IMR-90 (cell line): ENCODE measurements at regions not wholly inside any gene's neighbourhood (a gene's known extent, or its start where the extent isn't known, plus 50 kb on each side); places are given as distances from the start of the nearest gene placed in this dataset.

Experiments used
- ATAC-seq: fragments of 200-7000 bp; cut with Tn5 transposase; 2 replicates; pipeline ENCODE4 v1.9.1; 2020; ENCODE audit warnings: low read depth, mild to moderate bottlenecking, moderate library complexity
- BruUV-seq: library from RNA; stranded (reverse); fragments of 400-500 nt; replicated peaks from 2 replicates; lab custom pipeline; 2021; lab: Mats Ljungman, UMichigan
- CTCF ChIA-PET: fragments of 300-600 bp; formaldehyde crosslinking; extraction: SDS; loops from one replicate; lab custom pipeline; 2021; ENCODE audit warnings: antibody characterized with exemption; lab: Yijun Ruan, JAX
- POLR2A ChIA-PET: fragments of 300-600 bp; sonication (Branson Sonifier 250); formaldehyde crosslinking; loops from one replicate; lab custom pipeline; 2022; ENCODE audit warnings: antibody characterized with exemption; ENCODE audit not compliant: unreplicated experiment; lab: Charles Lee
- DNase-seq: peaks from one replicate; pipeline ENCODE4 v3.0.0; 2013
- H2AFZ ChIP-seq: replicated peaks from 2 replicates; pipeline ENCODE3; 2013; ENCODE audit warnings: low read length, mild to moderate bottlenecking; ENCODE audit not compliant: poor library complexity
- H2AK5ac ChIP-seq: 2 replicates; pipeline ENCODE4 v1.6.1; 2013; ENCODE audit warnings: low read depth, low read length, inconsistent platforms
- H2AK9ac ChIP-seq: replicated peaks from 2 replicates; pipeline ENCODE3; 2013; ENCODE audit warnings: mild to moderate bottlenecking, low read depth, low read length, moderate library complexity; ENCODE audit not compliant: poor library complexity
- H2BK120ac ChIP-seq: 2 replicates; pipeline ENCODE4 v1.6.1; 2013; ENCODE audit warnings: low read depth, low read length, inconsistent platforms
- H2BK15ac ChIP-seq: 3 replicates; pipeline ENCODE4 v1.6.1; 2013; ENCODE audit warnings: low read depth, low read length, inconsistent platforms
- H2BK20ac ChIP-seq: 2 replicates; pipeline ENCODE4 v1.6.1; 2013; ENCODE audit warnings: low read depth, mild to moderate bottlenecking, inconsistent platforms, low read length, moderate library complexity
- H2BK5ac ChIP-seq: 2 replicates; pipeline ENCODE4 v1.6.1; 2013; ENCODE audit warnings: mild to moderate bottlenecking, low read depth, low read length, inconsistent platforms; ENCODE audit not compliant: poor library complexity, severe bottlenecking
- H3K14ac ChIP-seq: replicated peaks from 2 replicates; pipeline ENCODE4 v1.6.1; 2013; ENCODE audit warnings: low read depth, low read length, inconsistent platforms
- H3K18ac ChIP-seq: 2 replicates; pipeline ENCODE4 v1.6.1; 2013; ENCODE audit warnings: low read depth, low read length, control low read depth
- H3K23ac ChIP-seq: 2 replicates; pipeline ENCODE4 v1.6.1; 2013; ENCODE audit warnings: low read depth, low read length, inconsistent platforms
- H3K27ac ChIP-seq: 2 replicates; pipeline ENCODE4 v1.5.1; 2013; ENCODE audit warnings: mild to moderate bottlenecking, control low read depth, low read length; ENCODE audit not compliant: insufficient read depth
- H3K27me3 ChIP-seq: 2 replicates; pipeline ENCODE4 v1.6.1; 2013; ENCODE audit warnings: low read length; ENCODE audit not compliant: control insufficient read depth, insufficient read depth
- H3K36me3 ChIP-seq: 2 replicates; pipeline ENCODE4 v1.6.1; 2013; ENCODE audit warnings: low read length, mixed read lengths; ENCODE audit not compliant: control insufficient read depth, insufficient read depth
- H3K4ac ChIP-seq: 2 replicates; pipeline ENCODE4 v1.6.1; 2013; ENCODE audit warnings: low read depth, low read length, inconsistent platforms
- H3K4me1 ChIP-seq: 2 replicates; pipeline ENCODE4 v1.6.1; 2013; ENCODE audit warnings: low read length, mixed read lengths; ENCODE audit not compliant: control insufficient read depth, insufficient read depth
- H3K4me2 ChIP-seq: 2 replicates; pipeline ENCODE4 v1.6.1; 2013; ENCODE audit warnings: low read depth, mild to moderate bottlenecking, control low read depth, low read length, moderate library complexity
- H3K4me3 ChIP-seq: 2 replicates; pipeline ENCODE4 v1.5.1; 2013; ENCODE audit warnings: low read depth, mild to moderate bottlenecking, control low read depth, low read length, moderate library complexity; ENCODE audit not compliant: insufficient read depth
- H3K56ac ChIP-seq: 2 replicates; pipeline ENCODE4 v1.6.1; 2013; ENCODE audit warnings: low read length, inconsistent platforms; ENCODE audit not compliant: insufficient read depth; ENCODE audit errors: extremely low read depth
- H3K79me1 ChIP-seq, 2 experiments: 2 replicates each; pipeline ENCODE4 v1.6.1; 2013; ENCODE audit warnings: low read length in 2 of 2, inconsistent platforms in 1 of 2, low read depth in 1 of 2
- H3K9ac ChIP-seq: 2 replicates; pipeline ENCODE4 v1.6.1; 2013; ENCODE audit warnings: low read depth, low read length, control low read depth
- H3K9me1 ChIP-seq: 2 replicates; pipeline ENCODE4 v1.6.1; 2013; ENCODE audit warnings: low read length, inconsistent platforms; ENCODE audit not compliant: insufficient read depth
- H3K9me3 ChIP-seq: 2 replicates; pipeline ENCODE4 v1.6.1; 2013; ENCODE audit warnings: low read length; ENCODE audit not compliant: control insufficient read depth, insufficient read depth
- H4K20me1 ChIP-seq: 2 replicates; pipeline ENCODE4 v1.6.1; 2013; ENCODE audit warnings: low read length, inconsistent platforms; ENCODE audit not compliant: insufficient read depth
- H4K5ac ChIP-seq: 2 replicates; pipeline ENCODE4 v1.6.1; 2013; ENCODE audit warnings: mild to moderate bottlenecking, low read depth, low read length, control low read depth
- H4K8ac ChIP-seq, 2 experiments: 2 replicates each; pipeline ENCODE4 v1.6.1; 2013; ENCODE audit warnings: low read depth in 2 of 2, low read length in 2 of 2, control low read depth in 1 of 2, inconsistent platforms in 1 of 2
- H4K91ac ChIP-seq: 2 replicates; pipeline ENCODE4 v1.6.1; 2013; ENCODE audit warnings: low read depth, low read length, inconsistent platforms; ENCODE audit not compliant: insufficient read depth
- BHLHE40 ChIP-seq: fragments of 150-350 bp; IDR thresholded peaks from 2 replicates; pipeline ENCODE4 v1.6.1; 2016; ENCODE audit warnings: mild to moderate bottlenecking, low read depth, low read length
- CEBPB ChIP-seq: IDR thresholded peaks from 2 replicates; pipeline ENCODE4 v1.6.1; 2012; ENCODE audit warnings: low read depth, low read length, improper control_type of control experiment
- CHD1 ChIP-seq: IDR thresholded peaks from 2 replicates; pipeline ENCODE4 v1.6.1; 2012; ENCODE audit warnings: low read depth, low read length, improper control_type of control experiment
- FOS ChIP-seq: fragments of 150-350 bp; IDR thresholded peaks from 2 replicates; pipeline ENCODE4 v1.6.1; 2016; ENCODE audit warnings: low read depth, low read length
- MAFK ChIP-seq: IDR thresholded peaks from 2 replicates; pipeline ENCODE4 v1.6.1; 2012; ENCODE audit warnings: low read depth, low read length, improper control_type of control experiment
- MAZ ChIP-seq: IDR thresholded peaks from 2 replicates; pipeline ENCODE4 v1.6.1; 2012; ENCODE audit warnings: low read depth, mild to moderate bottlenecking, low read length, improper control_type of control experiment, moderate library complexity, borderline replicate concordance
- MXI1 ChIP-seq: IDR thresholded peaks from 2 replicates; pipeline ENCODE4 v1.6.1; 2012; ENCODE audit warnings: low read depth, mild to moderate bottlenecking, low read length, moderate library complexity, borderline replicate concordance
- NFE2L2 ChIP-seq: fragments of 150-350 bp; IDR thresholded peaks from 2 replicates; pipeline ENCODE4 v1.6.1; 2016; ENCODE audit warnings: low read depth, mild to moderate bottlenecking, low read length
- POLR2A ChIP-seq: IDR thresholded peaks from 2 replicates; pipeline ENCODE4 v1.6.1; 2012; ENCODE audit warnings: mild to moderate bottlenecking, low read depth, low read length
- RAD21 ChIP-seq: IDR thresholded peaks from 2 replicates; pipeline ENCODE4 v1.6.1; 2012; ENCODE audit warnings: low read length, improper control_type of control experiment
- RCOR1 ChIP-seq: IDR thresholded peaks from 2 replicates; pipeline ENCODE4 v1.6.1; 2012; ENCODE audit warnings: mild to moderate bottlenecking, low read length, improper control_type of control experiment; ENCODE audit not compliant: insufficient replicate concordance
- RFX5 ChIP-seq: IDR thresholded peaks from 2 replicates; pipeline ENCODE4 v1.8.0; 2012; ENCODE audit warnings: low read depth, mild to moderate bottlenecking, low read length, moderate library complexity
- SMC3 ChIP-seq: fragments of 150-350 bp; IDR thresholded peaks from 2 replicates; pipeline ENCODE4 v1.6.1; 2016; ENCODE audit warnings: low read depth, mild to moderate bottlenecking, antibody characterized with exemption, low read length, moderate library complexity
- WGBS, 2 experiments: methylation state at CpG; one replicate each; pipeline versions ENCODE4 v1.1.5 to v1.1.7; 2013; ENCODE audit warnings: missing lambda C conversion rate in 2 of 2; ENCODE audit not compliant: insufficient read length in 1 of 2; ENCODE audit errors: extremely low coverage in 2 of 2; 5-methylcytosine and 5-hydroxymethylcytosine counted together
- dilution Hi-C: fragments of 300-500 bp; cut with HindIII; formaldehyde crosslinking; loops from one replicate; pipeline ENCODE4 v1.14.3; 2018; ENCODE audit warnings: low sequenced_read_pairs; ENCODE audit not compliant: unreplicated experiment
- in situ Hi-C: fragments of 300-500 bp; cut with MboI; formaldehyde crosslinking; loops from 3 replicates; pipeline ENCODE4 v1.14.3; 2019; ENCODE audit warnings: low sequenced_read_pairs, inconsistent platforms, mixed read lengths
- intact Hi-C: fragments of 100-400 bp; cut with micrococcal nuclease; formaldehyde crosslinking; loops from 2 replicates; pipeline ENCODE4 v1.10.0; 2022
- TF ChIP-seq, protein P1 (sequence below): conservative IDR thresholded peaks from 2 replicates; pipeline ENCODE4 v1.5.1; 2012; ENCODE audit warnings: mild to moderate bottlenecking, low read depth, low read length, improper control_type of control experiment
- TF ChIP-seq, protein P2 (sequence below): fragments of 150-350 bp; IDR thresholded peaks from 2 replicates; pipeline ENCODE4 v1.6.1; 2016; ENCODE audit warnings: low read depth, mild to moderate bottlenecking, low read length, moderate library complexity, borderline replicate concordance
- TF ChIP-seq, protein P3 (sequence below): fragments of 150-350 bp; IDR thresholded peaks from 2 replicates; pipeline ENCODE4 v1.6.1; 2017; ENCODE audit warnings: mild to moderate bottlenecking, antibody characterized with exemption, low read length, low read depth

GRCh38 chrX:120768681-120769080 lies 107.0 kb downstream of the CT47B1 start:
- no peak overlapping the region for H3K4ac ChIP-seq
- H2BK120ac ChIP-seq: no peak overlapping the region
- no peak overlapping the region for H3K23ac ChIP-seq
- no peaks in the 10 kb centered on the region for H3K9me3 ChIP-seq
- no peak overlapping the region for H2BK15ac ChIP-seq
- H4K91ac ChIP-seq: no peak overlapping the region
- no peak overlapping the region for H2BK20ac ChIP-seq
- no peak overlapping the region for H2AK5ac ChIP-seq
- no peaks in the 10 kb centered on the region for H3K36me3 ChIP-seq
- no peak overlapping the region for H3K27ac ChIP-seq
- TF ChIP-seq MXI1: no peak
- no peak for TF ChIP-seq BHLHE40
- no peak for TF ChIP-seq FOS
- no peak for TF ChIP-seq CEBPB
- no peak for TF ChIP-seq RCOR1
- TF ChIP-seq RAD21: no peak
- TF ChIP-seq, protein P1, sequence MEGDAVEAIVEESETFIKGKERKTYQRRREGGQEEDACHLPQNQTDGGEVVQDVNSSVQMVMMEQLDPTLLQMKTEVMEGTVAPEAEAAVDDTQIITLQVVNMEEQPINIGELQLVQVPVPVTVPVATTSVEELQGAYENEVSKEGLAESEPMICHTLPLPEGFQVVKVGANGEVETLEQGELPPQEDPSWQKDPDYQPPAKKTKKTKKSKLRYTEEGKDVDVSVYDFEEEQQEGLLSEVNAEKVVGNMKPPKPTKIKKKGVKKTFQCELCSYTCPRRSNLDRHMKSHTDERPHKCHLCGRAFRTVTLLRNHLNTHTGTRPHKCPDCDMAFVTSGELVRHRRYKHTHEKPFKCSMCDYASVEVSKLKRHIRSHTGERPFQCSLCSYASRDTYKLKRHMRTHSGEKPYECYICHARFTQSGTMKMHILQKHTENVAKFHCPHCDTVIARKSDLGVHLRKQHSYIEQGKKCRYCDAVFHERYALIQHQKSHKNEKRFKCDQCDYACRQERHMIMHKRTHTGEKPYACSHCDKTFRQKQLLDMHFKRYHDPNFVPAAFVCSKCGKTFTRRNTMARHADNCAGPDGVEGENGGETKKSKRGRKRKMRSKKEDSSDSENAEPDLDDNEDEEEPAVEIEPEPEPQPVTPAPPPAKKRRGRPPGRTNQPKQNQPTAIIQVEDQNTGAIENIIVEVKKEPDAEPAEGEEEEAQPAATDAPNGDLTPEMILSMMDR: no peak
- TF ChIP-seq, protein P2, sequence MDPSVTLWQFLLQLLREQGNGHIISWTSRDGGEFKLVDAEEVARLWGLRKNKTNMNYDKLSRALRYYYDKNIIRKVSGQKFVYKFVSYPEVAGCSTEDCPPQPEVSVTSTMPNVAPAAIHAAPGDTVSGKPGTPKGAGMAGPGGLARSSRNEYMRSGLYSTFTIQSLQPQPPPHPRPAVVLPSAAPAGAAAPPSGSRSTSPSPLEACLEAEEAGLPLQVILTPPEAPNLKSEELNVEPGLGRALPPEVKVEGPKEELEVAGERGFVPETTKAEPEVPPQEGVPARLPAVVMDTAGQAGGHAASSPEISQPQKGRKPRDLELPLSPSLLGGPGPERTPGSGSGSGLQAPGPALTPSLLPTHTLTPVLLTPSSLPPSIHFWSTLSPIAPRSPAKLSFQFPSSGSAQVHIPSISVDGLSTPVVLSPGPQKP: no peak
- TF ChIP-seq, protein P3, sequence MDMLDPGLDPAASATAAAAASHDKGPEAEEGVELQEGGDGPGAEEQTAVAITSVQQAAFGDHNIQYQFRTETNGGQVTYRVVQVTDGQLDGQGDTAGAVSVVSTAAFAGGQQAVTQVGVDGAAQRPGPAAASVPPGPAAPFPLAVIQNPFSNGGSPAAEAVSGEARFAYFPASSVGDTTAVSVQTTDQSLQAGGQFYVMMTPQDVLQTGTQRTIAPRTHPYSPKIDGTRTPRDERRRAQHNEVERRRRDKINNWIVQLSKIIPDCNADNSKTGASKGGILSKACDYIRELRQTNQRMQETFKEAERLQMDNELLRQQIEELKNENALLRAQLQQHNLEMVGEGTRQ: no peak
- no peak for TF ChIP-seq MAZ
- no peak for TF ChIP-seq CHD1
- no peak for TF ChIP-seq MAFK
- no peak for TF ChIP-seq SMC3
- no peak for TF ChIP-seq POLR2A
- no peak for TF ChIP-seq NFE2L2
- no peak for TF ChIP-seq RFX5
- H3K14ac ChIP-seq: no peak overlapping the region
- H3K4me1 ChIP-seq: no peaks in the 10 kb centered on the region
- H3K79me1 ChIP-seq: no peaks in the 10 kb centered on the region
- ChIA-PET POLR2A (no interaction called here), CTCF (no interaction called here)
- no peak overlapping the region for H2AFZ ChIP-seq
- H3K9me1 ChIP-seq: no peaks in the 10 kb centered on the region
- no peak overlapping the region for H3K56ac ChIP-seq
- H3K27me3 ChIP-seq: no peaks in the 10 kb centered on the region
- no peak for ATAC-seq
- H4K8ac ChIP-seq: no peak overlapping the region
- in situ Hi-C loops (loop anchor here (25.0 kb wide), 1 partner anchor 256 kb away; no protein-coding TSS in a partner anchor), dilution Hi-C loops (no loop called here), intact Hi-C loops (no loop called here)
- no peak overlapping the region for H2AK9ac ChIP-seq
- H3K4me3 ChIP-seq: no peak overlapping the region
- H3K9ac ChIP-seq: no peak overlapping the region
- H2BK5ac ChIP-seq: no peak overlapping the region
- WGBS, 2 experiments: no CpG with 5 or more reads among the region's 2 CpGs
- DNase-seq: peak; percentile 35
- H3K18ac ChIP-seq: no peak overlapping the region
- H3K4me2 ChIP-seq: no peak overlapping the region
- no TSS peak for BruUV-seq
- no peaks in the 10 kb centered on the region for H4K20me1 ChIP-seq
- no peak overlapping the region for H4K5ac ChIP-seq
